ENCODE measurements at regions not wholly inside any gene's neighbourhood (a gene's known extent, or its start where the extent isn't known, plus 50 kb on each side); places are given as distances from the start of the nearest gene placed in this dataset.

DNA sequence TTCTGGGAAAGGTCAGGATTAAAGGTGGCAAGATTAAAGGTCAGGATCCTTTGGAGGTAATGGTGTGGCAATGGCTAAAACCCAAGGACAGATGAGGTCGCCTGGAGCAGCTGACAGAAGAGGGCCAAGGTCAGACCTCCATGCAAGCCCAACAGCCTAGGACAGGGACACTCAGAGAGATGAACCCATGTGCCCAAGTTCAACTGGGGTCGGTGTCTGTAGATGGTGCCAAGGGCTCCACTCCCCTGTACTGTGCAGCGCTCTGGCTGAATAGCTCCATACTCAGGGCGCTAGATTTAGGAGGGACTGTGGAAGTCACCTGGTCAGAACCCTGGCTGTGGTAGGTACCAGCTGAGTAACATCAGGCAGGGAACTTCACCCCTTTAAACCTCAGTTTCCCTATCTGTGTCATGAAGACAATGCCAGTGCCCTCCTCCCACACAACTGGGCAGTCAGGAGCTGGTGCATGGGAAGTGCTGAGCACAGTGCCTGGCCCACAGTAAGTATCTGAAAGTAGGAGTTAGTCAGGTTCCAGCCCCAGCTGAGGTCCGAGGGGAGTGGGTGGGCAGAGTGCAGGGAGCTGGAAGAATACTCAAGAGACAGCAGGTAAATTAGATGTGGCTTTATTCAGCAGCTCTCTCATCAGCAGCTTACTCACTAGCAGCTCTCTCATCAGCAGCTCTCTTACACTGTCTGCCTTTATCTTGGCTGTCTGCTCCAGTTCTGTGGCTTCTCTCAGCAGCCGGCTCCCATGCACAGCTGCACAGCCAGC, 327.1 kb downstream of the GLRX3 start:
- TF ChIP-seq CTCF (IDR thresholded peaks at IDR 0.05) = no peak
- no peak for TF ChIP-seq POLR2A (IDR thresholded peaks at IDR 0.05)
- Histone ChIP-seq H3K27me3 (no peaks in the 10 kb centered on the region), H3K9me3 (no peaks in the 10 kb centered on the region), H3K36me3 (no peaks in the 10 kb centered on the region), H3K4me1 (no peaks in the 10 kb centered on the region), H3K4me3 (no peak overlapping the region), H3K27ac (no peak overlapping the region)
- no peak for DNase-seq

GRCh38 chr10:130463876-130464364, 327.7 kb downstream of the GLRX3 start:
- H3K27ac ChIP-seq = no peak overlapping the region
- H3K4me1 ChIP-seq = no peaks in the 10 kb centered on the region
- no peaks in the 10 kb centered on the region for H3K27me3 ChIP-seq
- peak in 1 of 3 donors; percentile 25 for DNase-seq
- no peak overlapping the region for H3K4me3 ChIP-seq
- H3K9me3 ChIP-seq = no peaks in the 10 kb centered on the region
- TF ChIP-seq POLR2A (IDR thresholded peaks at IDR 0.05) = no peak
- no peak for TF ChIP-seq CTCF (IDR thresholded peaks at IDR 0.05)
- no peaks in the 10 kb centered on the region for H3K36me3 ChIP-seq

DNA sequence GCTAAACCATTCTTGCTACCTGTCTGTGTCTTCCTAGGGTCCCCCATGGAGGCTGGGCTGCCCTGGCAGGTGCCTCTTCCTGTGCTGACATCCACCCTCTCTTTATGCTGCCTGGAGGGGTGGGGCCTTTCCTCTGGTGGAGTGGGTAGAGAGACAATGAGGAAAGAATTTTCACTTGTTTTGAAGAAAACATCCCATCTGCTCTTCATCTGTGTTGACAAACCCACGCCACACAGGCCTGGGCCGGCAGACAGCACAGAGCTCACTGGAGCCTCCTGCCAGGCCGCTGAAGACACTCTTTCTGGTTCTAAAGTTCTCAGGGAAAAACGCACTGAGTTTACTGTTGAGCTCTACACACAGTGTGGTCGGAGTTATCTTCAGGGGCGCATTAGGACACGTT, 328.2 kb downstream of the GLRX3 start:
- no peak overlapping the region for H3K27ac ChIP-seq
- H3K4me3 ChIP-seq = no peak overlapping the region
- DNase-seq = no peak
- H3K27me3 ChIP-seq = no peaks in the 10 kb centered on the region
- TF ChIP-seq POLR2A (IDR thresholded peaks at IDR 0.05) = no peak
- TF ChIP-seq CTCF (IDR thresholded peaks at IDR 0.05) = no peak
- H3K36me3 ChIP-seq = no peaks in the 10 kb centered on the region
- no peaks in the 10 kb centered on the region for H3K4me1 ChIP-seq
- H3K9me3 ChIP-seq = no peaks in the 10 kb centered on the region

GRCh38 chr10:130466271-130466997, 330.2 kb downstream of the GLRX3 start:
- H3K27me3 ChIP-seq = no peaks in the 10 kb centered on the region
- H3K9me3 ChIP-seq = no peaks in the 10 kb centered on the region
- no peak for DNase-seq
- no peak for TF ChIP-seq POLR2A (IDR thresholded peaks at IDR 0.05)
- TF ChIP-seq CTCF (IDR thresholded peaks at IDR 0.05) = no peak
- no peak overlapping the region for H3K4me3 ChIP-seq
- no peaks in the 10 kb centered on the region for H3K4me1 ChIP-seq
- no peak overlapping the region for H3K27ac ChIP-seq
- no peaks in the 10 kb centered on the region for H3K36me3 ChIP-seq

GRCh38 chr10:130470286-130470685, 334.1 kb downstream of the GLRX3 start:
- no peak overlapping the region for H3K4me3 ChIP-seq

More at GRCh38 chr10:130470286-130470685, 334.1 kb downstream of the GLRX3 start:
- no peaks in the 10 kb centered on the region for H3K36me3 ChIP-seq
- TF ChIP-seq CTCF (IDR thresholded peaks at IDR 0.05) (no peak), POLR2A (IDR thresholded peaks at IDR 0.05) (no peak)
- H3K27ac ChIP-seq = no peak overlapping the region
- no peaks in the 10 kb centered on the region for H3K27me3 ChIP-seq
- DNase-seq = no peak
- H3K4me1 ChIP-seq = no peaks in the 10 kb centered on the region
- no peaks in the 10 kb centered on the region for H3K9me3 ChIP-seq

Data from Peyer's patch (tissue), 4 donors.